MG63 (cell line): ENCODE measurements at regions not wholly inside any gene's neighbourhood (a gene's known extent, or its start where the extent isn't known, plus 50 kb on each side); places are given as distances from the start of the nearest gene placed in this dataset.

Experiments used
- DNase-seq: peaks from one replicate; pipeline ENCODE4 v3.0.0-alpha.2; 2020
- H3K27me3 ChIP-seq: fragments of 250-450 bp; sonication (Bioruptor Pico); 2 replicates; pipeline ENCODE4 v1.5.1; 2020; ENCODE audit warnings: mild to moderate bottlenecking, moderate library complexity
- H3K36me3 ChIP-seq: fragments of 250-450 bp; sonication (Bioruptor Pico); 2 replicates; pipeline ENCODE4 v1.5.1; 2020; ENCODE audit warnings: mild to moderate bottlenecking, moderate library complexity
- H3K4me3 ChIP-seq: fragments of 250-450 bp; sonication (Bioruptor Pico); 2 replicates; pipeline ENCODE4 v1.5.1; 2020; ENCODE audit warnings: mild to moderate bottlenecking, moderate library complexity
- H3K9me3 ChIP-seq: fragments of 250-450 bp; sonication (Bioruptor Pico); 2 replicates; pipeline ENCODE4 v1.5.1; 2020; ENCODE audit warnings: mild to moderate bottlenecking, moderate library complexity

- DNase-seq, result no peak
- no peaks in the 10 kb centered on the region for H3K9me3 ChIP-seq
- H3K4me3 ChIP-seq, result no peak overlapping the region
- H3K27me3 ChIP-seq, result no peaks in the 10 kb centered on the region
- H3K36me3 ChIP-seq, result no peaks in the 10 kb centered on the region
Measured at GRCh38 chr5:165673499-165673898, 2168.1 kb downstream of the MAT2B start.

DNA sequence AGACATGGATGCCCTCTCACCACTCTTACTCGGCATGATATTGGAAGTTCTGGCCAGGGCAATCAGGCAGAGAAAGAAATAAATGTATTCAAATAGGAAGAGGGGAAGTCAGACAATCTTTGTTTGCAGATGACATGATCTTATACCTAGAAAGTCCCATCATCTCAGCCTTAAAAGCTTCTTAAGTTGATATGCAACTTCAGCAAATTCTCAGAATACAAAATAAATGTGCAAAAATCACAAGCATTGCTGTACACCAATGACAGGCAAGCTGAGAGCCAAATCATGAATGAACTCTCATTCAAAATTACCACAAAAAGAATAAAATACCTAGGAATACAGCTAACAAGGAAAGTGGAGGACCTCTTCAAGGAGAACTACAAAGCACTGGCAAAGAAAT lies 2190.4 kb downstream of the MAT2B start:
- no peak for DNase-seq
- no peak overlapping the region for H3K4me3 ChIP-seq
- H3K27me3 ChIP-seq, result no peaks in the 10 kb centered on the region
- H3K9me3 ChIP-seq, result no peaks in the 10 kb centered on the region; the same call in 1 of the 2 replicates
- no peaks in the 10 kb centered on the region for H3K36me3 ChIP-seq

GRCh38 chr5:165705960-165706359 lies 2200.5 kb downstream of the MAT2B start:
- DNase-seq, result no peak
- Histone ChIP-seq H3K27me3 (no peaks in the 10 kb centered on the region), H3K36me3 (no peaks in the 10 kb centered on the region), H3K9me3 (no peaks in the 10 kb centered on the region), H3K4me3 (no peak overlapping the region)

GRCh38 chr5:165712011-165712410 lies 2206.6 kb downstream of the MAT2B start:
- Histone ChIP-seq H3K36me3 (no peaks in the 10 kb centered on the region), H3K27me3 (no peaks in the 10 kb centered on the region), H3K9me3 (no peaks in the 10 kb centered on the region), H3K4me3 (no peak overlapping the region)
- no peak for DNase-seq

DNA sequence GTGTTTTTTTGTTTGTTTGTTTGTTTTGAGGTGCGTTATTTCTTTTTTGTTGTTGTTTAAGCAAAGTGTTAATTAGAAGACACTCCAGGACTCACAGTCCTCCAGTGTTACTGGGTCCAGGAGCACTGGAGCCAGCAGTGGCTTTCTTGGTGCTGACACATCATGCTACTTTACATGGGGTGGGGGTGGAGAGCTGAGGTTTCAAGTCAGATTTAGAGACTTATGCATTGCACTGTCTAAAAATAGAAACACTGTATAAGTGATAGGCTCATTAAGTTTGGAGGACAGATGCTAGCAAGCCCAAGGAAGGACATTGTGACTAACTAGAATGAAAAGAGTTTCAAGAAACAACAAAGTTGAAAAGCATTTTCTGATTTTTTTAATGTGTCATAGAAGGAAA lies 2209.2 kb downstream of the MAT2B start:
- Histone ChIP-seq H3K4me3 (no peak overlapping the region), H3K36me3 (no peaks in the 10 kb centered on the region), H3K27me3 (no peaks in the 10 kb centered on the region), H3K9me3 (no peaks in the 10 kb centered on the region)
- no peak for DNase-seq

DNA sequence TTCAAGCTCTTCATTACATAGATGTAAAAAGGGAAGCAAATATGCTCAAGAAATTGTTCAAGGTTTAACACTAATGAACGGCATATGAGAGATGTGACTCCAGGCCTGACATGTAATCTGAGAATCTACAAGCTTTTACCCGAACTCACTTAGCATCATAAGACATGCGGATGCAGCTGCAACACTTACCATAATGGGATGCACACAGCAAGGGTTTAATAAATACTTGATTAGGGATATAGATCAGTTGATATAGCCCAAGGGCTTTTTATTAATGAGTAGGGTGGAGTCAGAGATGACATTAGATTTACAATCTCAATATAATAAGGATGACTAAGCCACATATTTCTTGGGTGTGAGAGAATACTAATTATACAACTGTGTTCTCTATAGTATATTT lies 2215.5 kb downstream of the MAT2B start:
- Histone ChIP-seq H3K4me3 (no peak overlapping the region), H3K27me3 (no peaks in the 10 kb centered on the region), H3K36me3 (no peaks in the 10 kb centered on the region), H3K9me3 (no peaks in the 10 kb centered on the region)
- no peak for DNase-seq

DNA sequence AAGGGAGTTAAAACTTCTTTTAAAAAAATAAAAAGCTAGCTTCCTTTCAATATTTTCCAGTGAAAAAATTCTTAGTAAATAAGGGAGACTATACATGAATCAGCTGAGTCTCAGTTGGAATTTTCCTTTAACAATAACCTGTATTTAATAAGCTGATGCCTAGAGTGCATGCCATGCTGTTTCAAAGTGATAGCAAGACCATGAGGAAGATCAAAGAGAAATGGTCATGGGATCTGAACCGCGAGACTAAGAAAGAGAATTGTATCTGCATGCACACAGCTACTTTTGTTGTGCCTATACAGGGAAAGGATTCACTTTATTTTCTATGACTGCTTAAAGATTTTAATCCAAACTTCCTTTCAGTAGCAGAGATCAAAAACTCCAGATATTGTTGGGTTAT lies 2217.0 kb downstream of the MAT2B start:
- H3K9me3 ChIP-seq, result no peaks in the 10 kb centered on the region
- no peak for DNase-seq
- no peaks in the 10 kb centered on the region for H3K36me3 ChIP-seq
- H3K27me3 ChIP-seq, result no peaks in the 10 kb centered on the region
- H3K4me3 ChIP-seq, result no peak overlapping the region

- no peak overlapping the region for H3K4me3 ChIP-seq
- H3K36me3 ChIP-seq, result no peaks in the 10 kb centered on the region
- H3K27me3 ChIP-seq, result no peaks in the 10 kb centered on the region
- H3K9me3 ChIP-seq, result no peaks in the 10 kb centered on the region
- no peak for DNase-seq
Measured at GRCh38 chr5:165723931-165724330, 2218.5 kb downstream of the MAT2B start.

- DNase-seq, result no peak
- Histone ChIP-seq H3K27me3 (no peaks in the 10 kb centered on the region), H3K36me3 (no peaks in the 10 kb centered on the region), H3K4me3 (no peak overlapping the region), H3K9me3 (no peaks in the 10 kb centered on the region)
Measured at GRCh38 chr5:165728425-165728824, 2223.0 kb downstream of the MAT2B start.

DNA sequence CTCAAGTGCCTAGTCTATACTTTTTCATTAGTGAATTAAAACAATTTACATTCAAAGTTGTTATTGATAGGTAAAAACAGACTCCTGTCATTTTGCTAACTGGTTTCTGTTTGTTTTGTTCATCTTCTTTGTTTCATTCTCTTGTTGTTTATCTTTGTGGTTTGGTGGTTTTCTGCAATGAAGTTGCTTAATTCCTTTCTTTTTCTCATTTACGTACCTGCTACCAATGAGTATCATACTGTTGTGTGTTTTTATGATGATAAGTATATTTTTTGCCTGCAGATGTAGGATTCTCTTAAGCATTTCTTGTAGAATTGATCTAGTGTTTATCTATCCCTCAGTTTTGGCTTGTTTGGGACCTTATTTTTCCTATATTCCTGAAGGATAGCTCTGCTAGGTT lies 2230.0 kb downstream of the MAT2B start:
- DNase-seq, result no peak
- H3K27me3 ChIP-seq, result no peaks in the 10 kb centered on the region
- no peaks in the 10 kb centered on the region for H3K36me3 ChIP-seq
- H3K9me3 ChIP-seq, result no peaks in the 10 kb centered on the region
- H3K4me3 ChIP-seq, result no peak overlapping the region

- H3K36me3 ChIP-seq, result no peaks in the 10 kb centered on the region
- no peaks in the 10 kb centered on the region for H3K9me3 ChIP-seq
- no peaks in the 10 kb centered on the region for H3K27me3 ChIP-seq
- no peak overlapping the region for H3K4me3 ChIP-seq
- no peak for DNase-seq
Measured at GRCh38 chr5:165739079-165739741, 2233.8 kb downstream of the MAT2B start.

DNA sequence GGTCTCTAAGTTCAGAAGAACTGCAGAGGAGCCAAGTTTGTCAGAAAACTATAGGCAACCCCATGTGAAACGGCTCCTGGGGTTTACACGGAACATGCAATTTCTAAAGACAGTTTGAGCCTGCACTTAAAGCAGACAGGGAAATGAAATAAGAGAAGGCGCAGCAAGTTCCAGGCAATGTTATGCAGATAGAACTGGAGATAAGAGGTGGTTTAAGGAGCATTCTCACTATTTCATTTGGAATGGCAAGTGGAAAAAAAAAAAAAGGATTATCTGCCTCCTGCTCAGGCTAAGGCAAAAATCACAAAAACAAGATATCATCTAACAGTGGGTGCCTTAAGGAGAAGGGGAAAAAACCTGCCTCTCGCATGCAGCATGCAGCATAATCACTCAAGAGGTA lies 2252.4 kb downstream of the MAT2B start:
- H3K27me3 ChIP-seq, result no peaks in the 10 kb centered on the region
- H3K4me3 ChIP-seq, result no peak overlapping the region
- no peak for DNase-seq
- H3K36me3 ChIP-seq, result no peaks in the 10 kb centered on the region
- H3K9me3 ChIP-seq, result no peaks in the 10 kb centered on the region

- no peaks in the 10 kb centered on the region for H3K9me3 ChIP-seq
Measured at GRCh38 chr5:165775111-165775510, 2269.7 kb downstream of the MAT2B start.

GRCh38 chr5:165779505-165779904 lies 2274.1 kb downstream of the MAT2B start:
- Histone ChIP-seq H3K9me3 (no peaks in the 10 kb centered on the region), H3K36me3 (no peaks in the 10 kb centered on the region), H3K27me3 (no peaks in the 10 kb centered on the region), H3K4me3 (no peak overlapping the region)
- no peak for DNase-seq

More at GRCh38 chr5:165775111-165775510, 2269.7 kb downstream of the MAT2B start:
- DNase-seq, result no peak
- no peak overlapping the region for H3K4me3 ChIP-seq
- no peaks in the 10 kb centered on the region for H3K36me3 ChIP-seq
- H3K27me3 ChIP-seq, result no peaks in the 10 kb centered on the region

- no peak for DNase-seq
- Histone ChIP-seq H3K4me3 (no peak overlapping the region), H3K27me3 (no peaks in the 10 kb centered on the region), H3K36me3 (no peaks in the 10 kb centered on the region), H3K9me3 (no peaks in the 10 kb centered on the region)
Measured at GRCh38 chr5:165780901-165781300, 2275.5 kb downstream of the MAT2B start.

GRCh38 chr5:165781738-165782137 lies 2276.3 kb downstream of the MAT2B start:
- no peaks in the 10 kb centered on the region for H3K9me3 ChIP-seq
- no peak for DNase-seq
- no peaks in the 10 kb centered on the region for H3K27me3 ChIP-seq
- no peaks in the 10 kb centered on the region for H3K36me3 ChIP-seq
- no peak overlapping the region for H3K4me3 ChIP-seq

DNA sequence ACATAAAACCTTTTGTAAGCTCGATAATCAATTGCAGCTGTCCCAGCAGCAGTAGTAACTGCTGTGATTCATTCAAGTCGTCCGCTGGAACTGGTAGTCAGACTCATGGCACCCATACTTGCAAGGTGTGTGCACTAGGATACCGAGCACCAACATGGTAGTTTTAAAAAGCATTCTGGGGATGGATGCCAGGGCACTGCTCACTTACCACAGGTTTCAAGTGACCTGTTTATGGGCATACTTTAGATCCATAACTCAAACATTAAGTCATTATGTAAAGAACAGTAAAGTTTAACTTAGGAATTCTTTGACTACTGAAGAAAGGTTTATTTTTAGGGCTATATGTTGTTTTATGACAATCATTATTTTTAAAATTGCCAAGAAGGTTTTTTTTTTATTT lies 2277.6 kb downstream of the MAT2B start:
- peak; percentile 5 for DNase-seq
- Histone ChIP-seq H3K4me3 (no peak overlapping the region), H3K27me3 (no peaks in the 10 kb centered on the region), H3K9me3 (no peaks in the 10 kb centered on the region), H3K36me3 (no peaks in the 10 kb centered on the region)

- DNase-seq, result no peak
Measured at GRCh38 chr5:165786073-165786472, 2280.7 kb downstream of the MAT2B start.

DNA sequence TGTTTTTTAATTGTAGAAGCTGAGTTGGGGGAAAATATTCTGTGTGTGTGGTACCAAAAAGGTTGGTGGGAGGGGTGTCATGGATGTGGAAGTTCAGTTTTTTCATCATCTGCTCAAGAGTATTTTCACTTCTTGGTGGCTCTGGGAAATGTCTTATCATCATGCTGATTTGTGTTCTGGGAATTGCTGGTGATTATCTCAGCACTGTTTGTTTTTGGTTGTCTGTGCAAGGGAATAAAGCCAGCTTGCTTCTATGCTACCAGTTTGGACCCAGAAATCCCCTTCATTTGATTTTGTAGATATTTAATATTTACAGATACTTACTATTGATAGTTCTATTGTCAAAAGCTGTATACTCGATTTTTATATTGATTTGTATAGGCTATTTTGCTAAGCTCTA lies 2289.7 kb downstream of the MAT2B start:
- H3K27me3 ChIP-seq, result no peaks in the 10 kb centered on the region
- no peak overlapping the region for H3K4me3 ChIP-seq
- H3K36me3 ChIP-seq, result no peaks in the 10 kb centered on the region
- DNase-seq, result no peak
- no peaks in the 10 kb centered on the region for H3K9me3 ChIP-seq

More at GRCh38 chr5:165786073-165786472, 2280.7 kb downstream of the MAT2B start:
- Histone ChIP-seq H3K9me3 (no peaks in the 10 kb centered on the region), H3K4me3 (no peak overlapping the region), H3K27me3 (no peaks in the 10 kb centered on the region), H3K36me3 (no peaks in the 10 kb centered on the region)
